Endothelial cell of umbilical vein (primary cell): ENCODE measurements at regions not wholly inside any gene's neighbourhood (a gene's known extent, or its start where the extent isn't known, plus 50 kb on each side); places are given as distances from the start of the nearest gene placed in this dataset.

Source experiments
- BruUV-seq: library from RNA; stranded (reverse); fragments of 400-500 nt; replicated peaks from 2 replicates; lab custom pipeline; 2021; lab: Mats Ljungman, UMichigan
- CTCF ChIA-PET: fragments of 300-600, 350-600 bp; sonication (Branson Sonifier 250); formaldehyde crosslinking; loops from one replicate; lab custom pipeline; 2021; ENCODE audit warnings: antibody characterized with exemption, inconsistent platforms; lab: Charles Lee
- POLR2A ChIA-PET: fragments of 300-600, 350-600 bp; sonication (Branson Sonifier 250); formaldehyde crosslinking; loops from one replicate; lab custom pipeline; 2021; ENCODE audit warnings: antibody characterized with exemption, inconsistent platforms; lab: Charles Lee
- DNase-seq: peaks from one replicate; pipeline ENCODE4 v3.0.0-alpha.2; 2011; ENCODE audit warnings: low read depth, low spot score
- FAIRE-seq: peaks from 2 replicates; lab custom pipeline; 2011; peaks lifted over from hg19 to GRCh38; lab: Jason Lieb, UNC
- H2AFZ ChIP-seq: 2 replicates; pipeline ENCODE4 v1.6.0; 2012; ENCODE audit warnings: low read depth, low read length, control low read depth, inconsistent platforms
- H3K27ac ChIP-seq: 2 replicates; pipeline ENCODE4 v1.5.1; 2011; ENCODE audit warnings: low read depth, mild to moderate bottlenecking, control low read depth, low read length, moderate library complexity; ENCODE audit not compliant: insufficient read depth
- H3K27me3 ChIP-seq, 2 experiments: 2 replicates each; pipeline versions ENCODE4 v1.6.0 to v1.6.1; 2011; ENCODE audit warnings: low read length in 2 of 2, mixed read lengths in 1 of 2; ENCODE audit not compliant: control insufficient read depth in 2 of 2, insufficient read depth in 2 of 2
- H3K36me3 ChIP-seq, 2 experiments: 2 replicates in 1 of 2; 3 replicates in 1 of 2; pipeline ENCODE4 v1.5.1; 2011; ENCODE audit warnings: low read length in 2 of 2, mild to moderate bottlenecking in 1 of 2, moderate library complexity in 1 of 2; ENCODE audit not compliant: control insufficient read depth in 2 of 2, insufficient read depth in 2 of 2; ENCODE audit errors: extremely low read depth in 1 of 2
- H3K4me1 ChIP-seq: 3 replicates; pipeline ENCODE4 v1.5.1; 2011; ENCODE audit warnings: mild to moderate bottlenecking, low read length; ENCODE audit not compliant: control insufficient read depth, insufficient read depth; ENCODE audit errors: extremely low read depth
- H3K4me2 ChIP-seq: 2 replicates; pipeline ENCODE4 v1.6.1; 2011; ENCODE audit warnings: low read length, control low read depth, mixed read lengths; ENCODE audit not compliant: insufficient read depth
- H3K4me3 ChIP-seq, 3 experiments: fragments of 200-600 bp in 1 of 3; sonication (generic), shearing (Covaris generic) in 1 of 3; replicated peaks in 1 of 3; 2 replicates each; pipeline ENCODE4 v1.5.1; 2011 to 2016; ENCODE audit warnings: control low read depth in 3 of 3, low read length in 3 of 3, mild to moderate bottlenecking in 2 of 3, inconsistent platforms in 1 of 3, low read depth in 1 of 3, moderate library complexity in 1 of 3; ENCODE audit not compliant: insufficient read depth in 1 of 3
- H3K79me2 ChIP-seq: 2 replicates; pipeline ENCODE4 v1.6.0; 2012; ENCODE audit warnings: low read length, inconsistent platforms; ENCODE audit not compliant: control insufficient read depth, insufficient read depth
- H3K9ac ChIP-seq: replicated peaks from 2 replicates; pipeline ENCODE3; 2011; ENCODE audit warnings: low read length, control low read depth; ENCODE audit not compliant: insufficient read depth; ENCODE audit errors: extremely low read depth
- H3K9me1 ChIP-seq: replicated peaks from 3 replicates; pipeline ENCODE4 v1.6.0; 2011; ENCODE audit warnings: mild to moderate bottlenecking, low read length; ENCODE audit not compliant: control insufficient read depth, insufficient read depth; ENCODE audit errors: extremely low read depth
- H3K9me3 ChIP-seq: replicated peaks from 2 replicates; pipeline ENCODE4 v1.5.1; 2012; ENCODE audit warnings: low read length, inconsistent platforms; ENCODE audit not compliant: control insufficient read depth, insufficient read depth
- H4K20me1 ChIP-seq: replicated peaks from 2 replicates; pipeline ENCODE3; 2011; ENCODE audit warnings: mild to moderate bottlenecking, low read length; ENCODE audit not compliant: control insufficient read depth, insufficient read depth; ENCODE audit errors: extremely low read depth
- CTCF ChIP-seq, 2 donors: IDR thresholded peaks; 1 replicate in 1 of 2; 2 replicates in 1 of 2; pipeline ENCODE4 v1.5.1; 2011; ENCODE audit warnings: low read length in 2 of 2, mild to moderate bottlenecking in 2 of 2, moderate library complexity in 2 of 2, control low read depth in 1 of 2, inconsistent platforms in 1 of 2, low read depth in 1 of 2; ENCODE audit not compliant: insufficient read depth in 1 of 2; ENCODE audit errors: extremely low read depth in 1 of 2
- EZH2 ChIP-seq: IDR thresholded peaks from 2 replicates; pipeline ENCODE4 v1.6.1; 2012; ENCODE audit warnings: borderline replicate concordance, low read depth, mild to moderate bottlenecking, moderate library complexity, low read length, inconsistent platforms; ENCODE audit not compliant: severe bottlenecking
- FOS ChIP-seq: IDR thresholded peaks from 2 replicates; pipeline ENCODE4 v1.6.1; 2011; ENCODE audit warnings: mild to moderate bottlenecking, low read length, moderate library complexity, borderline replicate concordance; ENCODE audit not compliant: insufficient read depth
- GATA2 ChIP-seq: IDR thresholded peaks from 2 replicates; pipeline ENCODE4 v1.7.0; 2011; ENCODE audit warnings: low read depth, mild to moderate bottlenecking, moderate library complexity, mixed read lengths, low read length; ENCODE audit not compliant: insufficient read length, insufficient read depth
- JUN ChIP-seq: IDR thresholded peaks from 2 replicates; pipeline ENCODE4 v1.6.1; 2011; ENCODE audit warnings: borderline replicate concordance, low read depth; ENCODE audit not compliant: insufficient read length, insufficient read depth
- MAX ChIP-seq: IDR thresholded peaks from 2 replicates; pipeline ENCODE4 v1.6.1; 2011; ENCODE audit not compliant: insufficient read depth, insufficient read length
- MYC ChIP-seq: IDR thresholded peaks from one replicate; pipeline ENCODE4 v1.6.1; 2011; ENCODE audit warnings: mild to moderate bottlenecking, low read depth, low read length
- POLR2A ChIP-seq: IDR thresholded peaks from 2 replicates; pipeline ENCODE4 v1.6.1; 2012; ENCODE audit warnings: low read depth, mild to moderate bottlenecking, control low read depth, low read length
- POLR2AphosphoS5 ChIP-seq: IDR thresholded peaks from 2 replicates; pipeline ENCODE4 v1.6.1; 2012; ENCODE audit warnings: low read depth, mild to moderate bottlenecking, control low read depth, low read length, moderate library complexity; ENCODE audit not compliant: insufficient read depth
- dilution Hi-C: fragments of 300-500 bp; cut with MboI; formaldehyde crosslinking; loops from one replicate; pipeline ENCODE4 v1.15.0; 2019; ENCODE audit warnings: low sequenced_read_pairs; ENCODE audit not compliant: extremely low pct_ligation_motif_present
- intact Hi-C: fragments of 100-400 bp; cut with micrococcal nuclease; formaldehyde crosslinking; loops from one replicate; pipeline ENCODE4 v1.10.0; 2022

- FAIRE-seq: no peak
- TF ChIP-seq MAX: no peak
- TF ChIP-seq JUN: no peak
- no peak for TF ChIP-seq POLR2AphosphoS5
- no peak for TF ChIP-seq EZH2
- TF ChIP-seq CTCF (IDR thresholded peaks at IDR 0.05; ENCODE audit: extremely low read depth in 1 of 2, insufficient read depth in 1 of 2, low read depth in 1 of 2, low read length in 2 of 2): no peak
- no peak for TF ChIP-seq GATA2
- no peak for TF ChIP-seq POLR2A
- TF ChIP-seq FOS: no peak
- no peak for TF ChIP-seq MYC
- POLR2A ChIA-PET: interaction anchor here (0.6 kb wide), 1 partner anchor 13 kb away, joined by 3 read pairs; no protein-coding TSS in a partner anchor
Observed at GRCh38 chr6:126824815-126825214, 293.7 kb upstream of the RSPO3 start.

More at GRCh38 chr6:126824815-126825214, 293.7 kb upstream of the RSPO3 start:
- no TSS peak for BruUV-seq
- H3K9me1 ChIP-seq: no peaks in the 10 kb centered on the region
- intact Hi-C loops: no loop called here
- no peaks in the 10 kb centered on the region for H3K79me2 ChIP-seq
- H3K4me3 ChIP-seq: no peak overlapping the region
- H2AFZ ChIP-seq: peak overlapping the region; percentile 61
- H3K4me2 ChIP-seq: no peak overlapping the region
- DNase-seq: no peak
- CTCF ChIA-PET: interaction anchor here (2.0 to 2.1 kb wide), 2 partner anchors 12 to 14 kb away, joined by 4 to 10 read pairs; no protein-coding TSS in a partner anchor
- no peaks in the 10 kb centered on the region for H3K27me3 ChIP-seq
- peaks cover 19% of the 10 kb centered on the region for H3K4me1 ChIP-seq
- no peak overlapping the region for H3K9ac ChIP-seq
- H4K20me1 ChIP-seq: no peaks in the 10 kb centered on the region
- H3K9me3 ChIP-seq: no peaks in the 10 kb centered on the region
- H3K36me3 ChIP-seq: no peaks in the 10 kb centered on the region
- no peak overlapping the region for H3K27ac ChIP-seq
- dilution Hi-C loops: loop anchor here (25.0 kb wide), 1 partner anchor 87 kb away; no protein-coding TSS in a partner anchor
